ENCODE measurements at regions not wholly inside any gene's neighbourhood (a gene's known extent, or its start where the extent isn't known, plus 50 kb on each side); places are given as distances from the start of the nearest gene placed in this dataset.

GRCh38 chr4:53747401-53747800 is 156.1 kb upstream of the LNX1 start:
- no peaks in the 10 kb centered on the region for H3K27me3 Mint-ChIP-seq
- no peak overlapping the region for H3K27ac Mint-ChIP-seq
- peaks cover 12% of the 10 kb centered on the region for H3K4me1 Mint-ChIP-seq (ENCODE audit: unreplicated experiment)
- no peak overlapping the region for H3K4me3 Mint-ChIP-seq
- no peaks in the 10 kb centered on the region for H3K36me3 Mint-ChIP-seq
- H3K9me3 Mint-ChIP-seq = no peaks in the 10 kb centered on the region
- no peak for TF ChIP-seq CTCF (conservative IDR thresholded peaks at IDR 0.05)
- no peak for DNase-seq (ENCODE audit: extremely low spot score, unreplicated experiment)

GRCh38 chr4:53744446-53745160 is 153.3 kb upstream of the LNX1 start:
- Mint-ChIP-seq H3K9me3 (no peaks in the 10 kb centered on the region), H3K36me3 (no peaks in the 10 kb centered on the region), H3K27ac (no peak overlapping the region), H3K4me3 (no peak overlapping the region), H3K27me3 (no peaks in the 10 kb centered on the region), H3K4me1 (ENCODE audit: unreplicated experiment) (peaks cover 8% of the 10 kb centered on the region)
- TF ChIP-seq CTCF (conservative IDR thresholded peaks at IDR 0.05) = no peak
- no peak for DNase-seq (ENCODE audit: extremely low spot score, unreplicated experiment)

- Mint-ChIP-seq H3K27me3 (no peaks in the 10 kb centered on the region), H3K4me1 (ENCODE audit: unreplicated experiment) (no peaks in the 10 kb centered on the region), H3K9me3 (no peaks in the 10 kb centered on the region), H3K4me3 (no peak overlapping the region), H3K36me3 (no peaks in the 10 kb centered on the region), H3K27ac (no peak overlapping the region)
- no peak for DNase-seq (ENCODE audit: extremely low spot score, unreplicated experiment)
- TF ChIP-seq CTCF (conservative IDR thresholded peaks at IDR 0.05) = no peak
Observed at GRCh38 chr4:53734584-53735353, 143.5 kb upstream of the LNX1 start.

GRCh38 chr4:53734182-53734581 is 142.9 kb upstream of the LNX1 start:
- no peaks in the 10 kb centered on the region for H3K9me3 Mint-ChIP-seq
- TF ChIP-seq CTCF (conservative IDR thresholded peaks at IDR 0.05) = no peak
- no peak for DNase-seq (ENCODE audit: extremely low spot score, unreplicated experiment)
- H3K4me1 Mint-ChIP-seq (ENCODE audit: unreplicated experiment) = no peaks in the 10 kb centered on the region
- no peaks in the 10 kb centered on the region for H3K36me3 Mint-ChIP-seq
- no peak overlapping the region for H3K27ac Mint-ChIP-seq
- no peak overlapping the region for H3K4me3 Mint-ChIP-seq
- no peaks in the 10 kb centered on the region for H3K27me3 Mint-ChIP-seq

- no peaks in the 10 kb centered on the region for H3K4me1 Mint-ChIP-seq (ENCODE audit: unreplicated experiment)
- no peaks in the 10 kb centered on the region for H3K9me3 Mint-ChIP-seq
- DNase-seq (ENCODE audit: extremely low spot score, unreplicated experiment) = no peak
- no peaks in the 10 kb centered on the region for H3K27me3 Mint-ChIP-seq
- no peak for TF ChIP-seq CTCF (conservative IDR thresholded peaks at IDR 0.05)
- no peak overlapping the region for H3K27ac Mint-ChIP-seq
- H3K4me3 Mint-ChIP-seq = no peak overlapping the region
- no peaks in the 10 kb centered on the region for H3K36me3 Mint-ChIP-seq
Observed at GRCh38 chr4:53732661-53733060, 141.4 kb upstream of the LNX1 start.
